SK-N-SH treated with all-trans-retinoic acid at 6 μM for 48 hours (cell line): ENCODE measurements at regions not wholly inside any gene's neighbourhood (a gene's known extent, or its start where the extent isn't known, plus 50 kb on each side); places are given as distances from the start of the nearest gene placed in this dataset.
A peak's percentile ranks its signal among the peaks of the same experiment; 100 is the strongest.

ENCODE experiments used
- ATAC-seq: fragments of 200-7000 bp; cut with Tn5 transposase; 3 replicates; pipeline ENCODE4 v1.9.1; 2020; ENCODE audit warnings: mild to moderate bottlenecking, moderate library complexity
- ARNTL ChIP-seq: fragments of 450-650 bp; formaldehyde crosslinking; IDR thresholded peaks from 2 replicates; pipeline ENCODE4 v1.5.0; 2020; ENCODE audit warnings: low read depth, mild to moderate bottlenecking, moderate library complexity, borderline replicate concordance
- BACH2 ChIP-seq: fragments of 250-450 bp; sonication (Bioruptor Pico); IDR thresholded peaks from 2 replicates; pipeline ENCODE4 v1.9.0; 2021; ENCODE audit warnings: mild to moderate bottlenecking, borderline replicate concordance
- CSRNP3 ChIP-seq: fragments of 250-450 bp; sonication (Bioruptor Pico); IDR thresholded peaks from 2 replicates; pipeline ENCODE4 v1.5.1; 2021; ENCODE audit warnings: mild to moderate bottlenecking, moderate library complexity
- GLIS3 ChIP-seq: fragments of 250-450 bp; sonication (Bioruptor Pico); IDR thresholded peaks from 2 replicates; pipeline ENCODE4 v1.5.0; 2020; ENCODE audit warnings: mild to moderate bottlenecking, moderate library complexity
- ISL1 ChIP-seq: fragments of 250-450 bp; sonication (Bioruptor Pico); IDR thresholded peaks from 2 replicates; pipeline ENCODE4 v2.1.2; 2022; ENCODE audit warnings: mild to moderate bottlenecking, moderate library complexity
- OSR1 ChIP-seq: fragments of 250-450 bp; sonication (Bioruptor Pico); IDR thresholded peaks from 2 replicates; pipeline ENCODE4 v1.8.0; 2022; ENCODE audit warnings: moderate library complexity, mild to moderate bottlenecking, inconsistent platforms
- PATZ1 ChIP-seq: fragments of 250-450 bp; sonication (Bioruptor Pico); IDR thresholded peaks from 2 replicates; pipeline ENCODE4 v1.8.0; 2020; ENCODE audit warnings: mild to moderate bottlenecking, moderate library complexity, borderline replicate concordance
- PPARA ChIP-seq: fragments of 250-450 bp; sonication (Bioruptor Pico); IDR thresholded peaks from 2 replicates; pipeline ENCODE4 v1.5.0; 2020; ENCODE audit warnings: mild to moderate bottlenecking, borderline replicate concordance
- SNAI2 ChIP-seq: fragments of 250-450 bp; sonication (Bioruptor Pico); IDR thresholded peaks from 2 replicates; pipeline ENCODE4 v1.5.0; 2020; ENCODE audit warnings: mild to moderate bottlenecking, moderate library complexity
- TOX ChIP-seq: fragments of 250-450 bp; sonication (Bioruptor Pico); IDR thresholded peaks from 2 replicates; pipeline ENCODE4 v1.8.0; 2021; ENCODE audit warnings: mild to moderate bottlenecking, moderate library complexity, borderline replicate concordance
- ZC3H10 ChIP-seq: fragments of 250-450 bp; sonication (Bioruptor Pico); IDR thresholded peaks from 2 replicates; pipeline ENCODE4 v1.5.1; 2021; ENCODE audit warnings: mild to moderate bottlenecking, moderate library complexity
- ZFP3 ChIP-seq: fragments of 250-450 bp; sonication (Bioruptor Pico); IDR thresholded peaks from 2 replicates; pipeline ENCODE4 v1.5.0; 2020; ENCODE audit warnings: mild to moderate bottlenecking, moderate library complexity
- ZFP30 ChIP-seq: fragments of 450-650 bp; formaldehyde crosslinking; IDR thresholded peaks from 2 replicates; pipeline ENCODE4 v1.5.0; 2022; ENCODE audit warnings: mild to moderate bottlenecking, moderate library complexity
- ZNF565 ChIP-seq: fragments of 450-650 bp; formaldehyde crosslinking; conservative IDR thresholded peaks from 2 replicates; pipeline ENCODE4 v1.5.0; 2020; ENCODE audit warnings: low read depth, mild to moderate bottlenecking, moderate library complexity
- ZNF70 ChIP-seq: fragments of 450-650 bp; formaldehyde crosslinking; IDR thresholded peaks from 2 replicates; pipeline ENCODE4 v1.5.0; 2020; ENCODE audit warnings: mild to moderate bottlenecking, moderate library complexity
- ZNF8 ChIP-seq: fragments of 450-650 bp; formaldehyde crosslinking; IDR thresholded peaks from 2 replicates; pipeline ENCODE4 v1.5.0; 2020; ENCODE audit warnings: mild to moderate bottlenecking, moderate library complexity
- TF ChIP-seq, protein P1 (sequence below): fragments of 250-450 bp; sonication (Bioruptor Pico); IDR thresholded peaks from 2 replicates; pipeline ENCODE4 v1.5.1; 2020; ENCODE audit warnings: low read depth, mild to moderate bottlenecking, moderate library complexity
- TF ChIP-seq, protein P2 (sequence below): fragments of 250-450 bp; sonication (Bioruptor Pico); IDR thresholded peaks from 2 replicates; pipeline ENCODE4 v1.8.0; 2021; ENCODE audit warnings: low read depth, mild to moderate bottlenecking, moderate library complexity, borderline replicate concordance

DNA sequence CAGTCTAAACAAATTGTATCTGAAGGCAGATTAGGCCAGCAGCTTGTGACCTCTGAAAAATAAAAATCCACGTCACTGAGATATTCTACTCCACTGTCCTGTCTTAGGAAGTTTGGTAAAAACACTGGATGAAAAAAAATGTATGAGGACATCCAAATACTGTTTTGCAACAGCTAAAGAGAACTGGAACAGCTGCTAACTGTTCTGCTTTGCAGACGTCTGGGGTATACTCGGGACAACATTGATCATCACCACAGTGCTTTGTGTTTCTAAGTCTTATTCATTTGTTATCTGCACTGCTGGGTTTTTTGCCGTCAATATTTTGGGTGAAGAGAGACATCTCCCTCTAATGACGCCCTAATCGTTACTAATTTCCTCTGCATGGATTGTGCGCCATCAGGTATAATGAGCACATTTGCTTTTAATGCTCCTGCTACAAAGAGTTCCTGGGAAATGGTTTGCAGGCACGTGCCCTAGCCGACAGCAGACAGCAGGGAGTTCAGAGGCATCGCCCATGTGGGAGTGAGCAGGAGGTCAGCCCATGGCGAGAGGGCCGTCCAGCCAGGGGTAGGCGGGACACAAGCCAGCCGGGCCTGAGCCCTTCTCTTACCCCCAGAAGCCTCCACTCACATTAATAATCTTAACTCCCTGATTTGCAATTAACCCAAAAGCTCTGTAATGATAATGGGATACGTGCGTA, 87.0 kb downstream of the CBLN1 start:
- no peak for ATAC-seq
- TF ChIP-seq, protein P1, sequence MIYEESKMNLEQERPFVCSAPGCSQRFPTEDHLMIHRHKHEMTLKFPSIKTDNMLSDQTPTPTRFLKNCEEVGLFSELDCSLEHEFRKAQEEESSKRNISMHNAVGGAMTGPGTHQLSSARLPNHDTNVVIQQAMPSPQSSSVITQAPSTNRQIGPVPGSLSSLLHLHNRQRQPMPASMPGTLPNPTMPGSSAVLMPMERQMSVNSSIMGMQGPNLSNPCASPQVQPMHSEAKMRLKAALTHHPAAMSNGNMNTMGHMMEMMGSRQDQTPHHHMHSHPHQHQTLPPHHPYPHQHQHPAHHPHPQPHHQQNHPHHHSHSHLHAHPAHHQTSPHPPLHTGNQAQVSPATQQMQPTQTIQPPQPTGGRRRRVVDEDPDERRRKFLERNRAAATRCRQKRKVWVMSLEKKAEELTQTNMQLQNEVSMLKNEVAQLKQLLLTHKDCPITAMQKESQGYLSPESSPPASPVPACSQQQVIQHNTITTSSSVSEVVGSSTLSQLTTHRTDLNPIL, result no peak
- no peak for TF ChIP-seq BACH2 (CRISPR knock-in tag)
- TF ChIP-seq ZNF565 (CRISPR knock-in tag), result no peak
- TF ChIP-seq OSR1 (CRISPR knock-in tag), result no peak
- TF ChIP-seq SNAI2 (CRISPR knock-in tag), result no peak
- TF ChIP-seq TOX (CRISPR knock-in tag), result no peak
- no peak for TF ChIP-seq PATZ1 (CRISPR knock-in tag)
- TF ChIP-seq, protein P2, sequence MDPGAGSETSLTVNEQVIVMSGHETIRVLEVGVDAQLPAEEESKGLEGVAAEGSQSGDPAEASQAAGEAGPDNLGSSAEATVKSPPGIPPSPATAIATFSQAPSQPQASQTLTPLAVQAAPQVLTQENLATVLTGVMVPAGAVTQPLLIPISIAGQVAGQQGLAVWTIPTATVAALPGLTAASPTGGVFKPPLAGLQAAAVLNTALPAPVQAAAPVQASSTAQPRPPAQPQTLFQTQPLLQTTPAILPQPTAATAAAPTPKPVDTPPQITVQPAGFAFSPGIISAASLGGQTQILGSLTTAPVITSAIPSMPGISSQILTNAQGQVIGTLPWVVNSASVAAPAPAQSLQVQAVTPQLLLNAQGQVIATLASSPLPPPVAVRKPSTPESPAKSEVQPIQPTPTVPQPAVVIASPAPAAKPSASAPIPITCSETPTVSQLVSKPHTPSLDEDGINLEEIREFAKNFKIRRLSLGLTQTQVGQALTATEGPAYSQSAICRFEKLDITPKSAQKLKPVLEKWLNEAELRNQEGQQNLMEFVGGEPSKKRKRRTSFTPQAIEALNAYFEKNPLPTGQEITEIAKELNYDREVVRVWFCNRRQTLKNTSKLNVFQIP (CRISPR knock-in tag), result no peak
- TF ChIP-seq ZNF70 (CRISPR knock-in tag), result no peak
- no peak for TF ChIP-seq ISL1

DNA sequence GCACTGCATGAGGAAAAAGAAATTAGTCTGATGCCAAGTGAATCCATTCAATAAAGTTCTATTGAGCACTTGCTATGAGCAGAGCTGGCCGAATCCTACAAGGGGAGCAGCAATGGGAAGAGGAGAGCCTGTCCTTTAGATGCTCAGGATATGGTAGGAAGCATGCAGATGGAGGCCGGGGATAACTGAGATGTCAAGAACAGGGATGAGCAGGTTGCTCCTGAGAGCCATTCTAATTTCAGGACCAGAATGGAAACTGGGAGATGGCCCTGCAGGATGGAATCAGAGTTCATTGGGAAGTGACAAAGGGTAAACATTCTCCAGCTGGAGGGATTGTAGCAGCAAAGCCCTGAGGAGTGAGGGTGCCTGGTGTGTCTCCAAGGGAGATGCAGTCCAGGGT, 88.0 kb downstream of the CBLN1 start:
- no peak for TF ChIP-seq ZNF8
- no peak for TF ChIP-seq ARNTL (CRISPR knock-in tag)
- TF ChIP-seq CSRNP3 (CRISPR knock-in tag), result no peak
- no peak for ATAC-seq

GRCh38 chr16:49189286-49189685, 92.4 kb downstream of the CBLN1 start:
- TF ChIP-seq GLIS3 (CRISPR knock-in tag) (no peak), ARNTL (CRISPR knock-in tag) (no peak), ISL1 (peak; percentile 63)
- TF ChIP-seq, all 23 proteins: peak for 1

DNA sequence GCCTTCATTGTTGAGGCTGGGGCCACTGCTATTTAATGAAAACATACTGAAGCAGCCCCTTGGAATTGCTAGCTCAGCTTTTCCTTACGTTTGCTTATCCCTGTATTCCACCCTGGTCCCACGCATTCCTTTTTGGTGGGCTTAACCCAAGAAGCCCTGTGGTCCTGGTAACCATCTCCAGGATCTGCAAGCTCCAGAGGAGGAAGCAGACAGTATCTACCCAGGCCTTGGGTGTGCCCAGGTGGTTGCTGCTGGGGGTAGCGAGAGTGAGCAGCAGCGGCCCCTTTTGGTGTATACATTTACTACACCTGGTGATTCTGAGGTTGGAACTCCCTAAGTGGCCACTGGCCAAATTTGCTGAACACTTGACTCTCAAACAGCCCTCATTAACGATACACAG, 97.7 kb downstream of the CBLN1 start:
- TF ChIP-seq ZFP30 (CRISPR knock-in tag), result no peak
- TF ChIP-seq, protein P1, result no peak
- no peak for TF ChIP-seq ARNTL (CRISPR knock-in tag)
- TF ChIP-seq ZFP3 (CRISPR knock-in tag), result no peak
- TF ChIP-seq SNAI2 (CRISPR knock-in tag), result no peak
- TF ChIP-seq BACH2 (CRISPR knock-in tag), result no peak
- no peak for TF ChIP-seq OSR1 (CRISPR knock-in tag)
- TF ChIP-seq PPARA (CRISPR knock-in tag), result no peak
- TF ChIP-seq GLIS3 (CRISPR knock-in tag), result no peak
- no peak for TF ChIP-seq ZC3H10 (CRISPR knock-in tag)
- TF ChIP-seq ZNF8, result no peak
- TF ChIP-seq PATZ1 (CRISPR knock-in tag), result no peak
- no peak for TF ChIP-seq CSRNP3 (CRISPR knock-in tag)
- ATAC-seq, result no peak

More at GRCh38 chr16:49189286-49189685, 92.4 kb downstream of the CBLN1 start:
- no peak for ATAC-seq
